OCI-LY1 (cell line): ENCODE measurements at regions not wholly inside any gene's neighbourhood (a gene's known extent, or its start where the extent isn't known, plus 50 kb on each side); places are given as distances from the start of the nearest gene placed in this dataset.
"Not testable (repeated sequence)": the region's sequence is repeated elsewhere in the genome, so short reads cannot be mapped to it uniquely, and the experiment has no call there.

Source experiments
- H2AFZ ChIP-seq: fragments of 200-600 bp; sonication (generic), shearing (Covaris generic); 2 replicates; pipeline ENCODE4 v1.6.0; 2014; ENCODE audit warnings: antibody characterized with exemption, mild to moderate bottlenecking, low read length
- H3F3A ChIP-seq: fragments of 200-600 bp; sonication (generic), shearing (Covaris generic); 2 replicates; pipeline ENCODE4 v1.6.0; 2014; ENCODE audit warnings: mild to moderate bottlenecking, antibody characterized with exemption, low read length, moderate library complexity; ENCODE audit not compliant: insufficient read depth
- H3K27ac ChIP-seq: fragments of 200-600 bp; sonication (generic); 2 replicates; pipeline ENCODE4 v1.5.1; 2014; ENCODE audit warnings: low read length, mixed run types, mild to moderate bottlenecking, low read depth; ENCODE audit not compliant: poor library complexity, severe bottlenecking
- H3K27me3 ChIP-seq: fragments of 200-600 bp; sonication (generic); 2 replicates; pipeline ENCODE4 v1.6.0; 2014; ENCODE audit warnings: antibody characterized with exemption, mild to moderate bottlenecking, low read length, moderate library complexity; ENCODE audit not compliant: insufficient read depth
- H3K36me3 ChIP-seq: fragments of 200-600 bp; sonication (generic); 2 replicates; pipeline ENCODE4 v1.6.1; 2014; ENCODE audit warnings: mild to moderate bottlenecking, antibody characterized with exemption, low read length, moderate library complexity, mixed read lengths; ENCODE audit not compliant: insufficient read depth
- H3K4me1 ChIP-seq: fragments of 200-600 bp; sonication (generic); 2 replicates; pipeline ENCODE4 v1.5.1; 2014; ENCODE audit warnings: mild to moderate bottlenecking, low read length, moderate library complexity; ENCODE audit not compliant: insufficient read depth, severe bottlenecking
- H3K4me2 ChIP-seq: fragments of 200-600 bp; sonication (generic), shearing (Covaris generic); 2 replicates; pipeline ENCODE4 v1.6.1; 2014; ENCODE audit warnings: low read length
- H3K4me3 ChIP-seq: fragments of 200-600 bp; sonication (generic); 2 replicates; pipeline ENCODE4 v1.5.1; 2014; ENCODE audit warnings: low read length, low read depth, mild to moderate bottlenecking, mixed read lengths; ENCODE audit not compliant: poor library complexity, severe bottlenecking
- H3K79me2 ChIP-seq: fragments of 200-600 bp; shearing (Covaris generic); 2 replicates; pipeline ENCODE4 v1.6.1; 2016; ENCODE audit warnings: mixed run types, low read length, mixed read lengths; ENCODE audit not compliant: insufficient read depth
- H3K9ac ChIP-seq: fragments of 200-600 bp; sonication (generic), shearing (Covaris generic); 2 replicates; pipeline ENCODE4 v1.6.1; 2014; ENCODE audit warnings: mild to moderate bottlenecking, low read length, mixed read lengths
- H3K9me2 ChIP-seq: fragments of 200-600 bp; sonication (generic), shearing (Covaris generic); 2 replicates; pipeline ENCODE4 v1.6.1; 2014; ENCODE audit warnings: low read depth, mild to moderate bottlenecking, low read length, mixed read lengths
- H3K9me3 ChIP-seq: fragments of 200-600 bp; shearing (Covaris generic); 2 replicates; pipeline ENCODE4 v1.6.1; 2014; ENCODE audit warnings: low read length, mixed read lengths
- H4K20me1 ChIP-seq: fragments of 200-600 bp; sonication (generic), shearing (Covaris generic); 2 replicates; pipeline ENCODE4 v1.6.0; 2016; ENCODE audit warnings: mild to moderate bottlenecking, low read length; ENCODE audit not compliant: insufficient read depth
- CTCF ChIP-seq: fragments of 200-600 bp; sonication (generic), shearing (Covaris generic); IDR thresholded peaks from 2 replicates; pipeline ENCODE4 v1.5.1; 2017; ENCODE audit warnings: mild to moderate bottlenecking, antibody characterized with exemption, low read length, moderate library complexity, mixed read lengths
- EZH2 ChIP-seq: fragments of 200-600 bp; sonication (generic), shearing (Covaris generic); IDR thresholded peaks from 2 replicates; pipeline ENCODE4 v1.8.0; 2017; ENCODE audit warnings: borderline replicate concordance, mixed run types, mild to moderate bottlenecking, antibody characterized with exemption, low read length, moderate library complexity, mixed read lengths

DNA sequence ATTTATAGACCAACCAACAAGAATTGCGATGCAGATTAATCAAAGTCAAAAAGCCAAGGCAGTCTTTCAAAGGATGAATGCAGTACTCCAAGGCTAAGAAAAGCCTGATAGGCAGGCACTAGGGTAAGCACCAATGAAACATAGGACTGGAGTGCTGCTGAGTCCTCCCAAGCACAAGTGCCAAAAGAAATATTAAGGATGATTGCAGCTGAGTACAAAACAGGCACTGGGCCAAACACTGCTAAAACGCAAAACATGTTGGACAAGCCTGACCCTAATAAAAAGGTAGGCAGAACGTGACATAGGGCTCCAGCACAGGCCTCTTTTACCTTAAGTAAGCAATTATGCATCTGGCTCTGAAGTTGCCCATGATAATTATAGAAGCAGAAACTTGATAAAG, 160.1 kb upstream of the LRP1B start:
- Histone ChIP-seq H3K9ac (no peak overlapping the region), H3F3A (0 out of 2 replicates have a peak, but pooled peaks cover 2% of the 10 kb centered on the region), H3K4me1 (no peaks in the 10 kb centered on the region), H3K79me2 (no peaks in the 10 kb centered on the region), H3K27ac (no peak overlapping the region), H3K9me3 (no peaks in the 10 kb centered on the region), H3K27me3 (no peaks in the 10 kb centered on the region), H3K4me2 (no peak overlapping the region), H3K36me3 (no peaks in the 10 kb centered on the region), H4K20me1 (no peaks in the 10 kb centered on the region), H3K4me3 (no peak overlapping the region), H3K9me2 (no peaks in the 10 kb centered on the region), H2AFZ (no peak overlapping the region)
- TF ChIP-seq EZH2 (no peak), CTCF (no peak)

DNA sequence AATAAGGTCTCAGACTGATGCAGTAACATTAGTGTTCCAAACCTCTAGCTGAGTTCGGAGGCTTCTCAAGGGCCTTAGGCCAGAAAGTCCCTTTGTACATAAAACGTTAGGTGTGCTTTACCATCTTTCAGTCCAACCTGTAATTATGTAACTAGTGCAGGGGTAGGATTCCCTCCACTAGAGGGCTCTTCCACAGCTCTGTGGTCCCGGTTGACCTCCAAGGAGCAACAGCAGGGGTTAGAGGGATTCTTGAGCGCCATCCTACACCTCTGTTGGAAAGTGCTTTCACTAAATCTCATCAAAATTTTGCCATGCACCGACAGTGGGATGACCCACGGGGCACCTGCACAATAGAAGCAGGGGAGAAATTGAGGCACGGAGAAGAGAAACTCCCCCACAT, 155.8 kb upstream of the LRP1B start:
- H3F3A ChIP-seq = 0 out of 2 replicates have a peak, but pooled peaks cover 4% of the 10 kb centered on the region
- H3K9me3 ChIP-seq = no peaks in the 10 kb centered on the region
- TF ChIP-seq EZH2 (no peak), CTCF (peak; percentile 80)
- no peaks in the 10 kb centered on the region for H3K4me1 ChIP-seq
- H3K9me2 ChIP-seq = no peaks in the 10 kb centered on the region
- H3K79me2 ChIP-seq = no peaks in the 10 kb centered on the region
- H3K9ac ChIP-seq = no peak overlapping the region
- no peaks in the 10 kb centered on the region for H4K20me1 ChIP-seq
- no peak overlapping the region for H3K27ac ChIP-seq
- H3K36me3 ChIP-seq = no peaks in the 10 kb centered on the region
- H3K27me3 ChIP-seq = no peaks in the 10 kb centered on the region
- no peak overlapping the region for H3K4me2 ChIP-seq
- no peak overlapping the region for H3K4me3 ChIP-seq
- no peak overlapping the region for H2AFZ ChIP-seq

- Histone ChIP-seq H3K27me3 (no peaks in the 10 kb centered on the region), H2AFZ (no peak overlapping the region), H3K27ac (no peak overlapping the region), H3K9me2 (no peaks in the 10 kb centered on the region), H4K20me1 (no peaks in the 10 kb centered on the region), H3F3A (0 out of 2 replicates have a peak, but pooled peaks cover 4% of the 10 kb centered on the region), H3K4me1 (no peaks in the 10 kb centered on the region), H3K4me2 (no peak overlapping the region), H3K4me3 (no peak overlapping the region), H3K79me2 (no peaks in the 10 kb centered on the region), H3K9ac (no peak overlapping the region), H3K9me3 (no peaks in the 10 kb centered on the region), H3K36me3 (no peaks in the 10 kb centered on the region)
- TF ChIP-seq CTCF = no peak
- TF ChIP-seq EZH2 = no peak
Measured at GRCh38 chr2:142285480-142285879, 154.7 kb upstream of the LRP1B start.

- H3K27ac ChIP-seq, H3K4me3 ChIP-seq, H3K79me2 ChIP-seq, H3K4me1 ChIP-seq, H3K27me3 ChIP-seq, H3K9me2 ChIP-seq, H4K20me1 ChIP-seq, H3K9ac ChIP-seq, H3K36me3 ChIP-seq, H3F3A ChIP-seq, H2AFZ ChIP-seq, H3K9me3 ChIP-seq, H3K4me2 ChIP-seq: not testable (repeated sequence)
Measured at GRCh38 chr2:142284336-142284735, 153.5 kb upstream of the LRP1B start.
